Bronchial epithelial cell (primary cell): ENCODE measurements at regions not wholly inside any gene's neighbourhood (a gene's known extent, or its start where the extent isn't known, plus 50 kb on each side); places are given as distances from the start of the nearest gene placed in this dataset.
"Not testable (repeated sequence)": the region's sequence is repeated elsewhere in the genome, so short reads cannot be mapped to it uniquely, and the experiment has no call there.

Source experiments
- DNase-seq: peaks from one replicate; pipeline ENCODE4 v3.0.0-alpha.2; 2010; ENCODE audit warnings: low read depth
- FAIRE-seq: peaks from 2 replicates; lab custom pipeline; 2011; peaks lifted over from hg19 to GRCh38; lab: Jason Lieb, UNC
- H3K27me3 ChIP-seq: 2 replicates; pipeline ENCODE4 v1.5.1; 2011; ENCODE audit warnings: low read length; ENCODE audit not compliant: control insufficient read depth, insufficient read depth
- H3K36me3 ChIP-seq: 2 replicates; pipeline ENCODE4 v1.5.1; 2011; ENCODE audit warnings: low read length; ENCODE audit not compliant: control insufficient read depth, insufficient read depth
- H3K4me3 ChIP-seq: 2 replicates; pipeline ENCODE4 v1.5.1; 2011; ENCODE audit warnings: mild to moderate bottlenecking, low read depth, low read length, control low read depth
- TF ChIP-seq, protein P1 (sequence below): IDR thresholded peaks from 2 replicates; pipeline ENCODE4 v1.5.1; 2011; ENCODE audit warnings: mild to moderate bottlenecking, moderate library complexity, low read length, control low read depth, inconsistent platforms; ENCODE audit not compliant: insufficient read depth, severe bottlenecking

DNA sequence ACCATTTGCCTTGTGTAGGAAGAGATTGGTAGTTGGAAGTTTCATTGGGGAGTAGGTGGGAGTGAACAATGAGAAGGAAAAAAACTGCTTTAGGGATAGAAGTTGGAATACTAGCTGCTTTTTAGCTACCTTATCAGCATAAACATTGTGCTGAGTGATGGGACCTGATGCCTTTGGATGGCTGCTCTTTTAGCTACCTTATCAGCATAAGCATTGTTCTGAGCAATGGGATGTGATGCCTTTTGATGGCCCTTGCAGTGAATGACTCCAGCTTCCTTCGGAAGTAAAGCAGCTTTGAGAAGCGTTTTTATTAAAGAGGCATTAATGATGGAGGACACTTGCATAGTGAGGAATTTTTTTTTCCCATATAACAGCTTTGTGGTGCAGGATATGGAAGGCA is 168.2 kb upstream of the NLGN4Y start:
- Histone ChIP-seq H3K4me3 (no peak overlapping the region), H3K27me3 (no peaks in the 10 kb centered on the region), H3K36me3 (no peaks in the 10 kb centered on the region)
- TF ChIP-seq, protein P1, sequence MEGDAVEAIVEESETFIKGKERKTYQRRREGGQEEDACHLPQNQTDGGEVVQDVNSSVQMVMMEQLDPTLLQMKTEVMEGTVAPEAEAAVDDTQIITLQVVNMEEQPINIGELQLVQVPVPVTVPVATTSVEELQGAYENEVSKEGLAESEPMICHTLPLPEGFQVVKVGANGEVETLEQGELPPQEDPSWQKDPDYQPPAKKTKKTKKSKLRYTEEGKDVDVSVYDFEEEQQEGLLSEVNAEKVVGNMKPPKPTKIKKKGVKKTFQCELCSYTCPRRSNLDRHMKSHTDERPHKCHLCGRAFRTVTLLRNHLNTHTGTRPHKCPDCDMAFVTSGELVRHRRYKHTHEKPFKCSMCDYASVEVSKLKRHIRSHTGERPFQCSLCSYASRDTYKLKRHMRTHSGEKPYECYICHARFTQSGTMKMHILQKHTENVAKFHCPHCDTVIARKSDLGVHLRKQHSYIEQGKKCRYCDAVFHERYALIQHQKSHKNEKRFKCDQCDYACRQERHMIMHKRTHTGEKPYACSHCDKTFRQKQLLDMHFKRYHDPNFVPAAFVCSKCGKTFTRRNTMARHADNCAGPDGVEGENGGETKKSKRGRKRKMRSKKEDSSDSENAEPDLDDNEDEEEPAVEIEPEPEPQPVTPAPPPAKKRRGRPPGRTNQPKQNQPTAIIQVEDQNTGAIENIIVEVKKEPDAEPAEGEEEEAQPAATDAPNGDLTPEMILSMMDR = no peak
- no peak for FAIRE-seq
- no peak for DNase-seq

- FAIRE-seq (no peak), DNase-seq (peak; percentile 36)
These were observed 163.4 kb upstream of the NLGN4Y start for GRCh38 chrY:14360748-14361500.

DNA sequence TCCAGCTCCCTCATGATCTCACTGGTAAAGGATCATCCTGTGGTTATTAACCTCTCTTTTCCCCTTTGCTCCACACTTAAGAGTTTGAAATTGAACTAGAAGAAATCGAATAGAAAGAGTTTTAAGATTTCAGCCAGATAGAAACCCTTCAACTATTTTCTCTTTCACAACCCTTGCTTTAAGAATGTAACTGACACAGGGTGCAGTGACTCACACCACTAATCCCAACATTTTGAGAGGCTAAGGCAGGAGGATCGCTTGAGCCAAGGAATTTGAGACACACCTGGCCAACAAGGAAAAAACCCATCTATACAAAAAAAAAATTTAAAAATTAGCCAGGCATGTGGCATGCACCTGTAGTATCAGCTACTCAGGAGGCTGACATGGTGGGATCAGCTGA is 150.7 kb upstream of the NLGN4Y start:
- TF ChIP-seq, protein P1 = no peak
- FAIRE-seq (no peak), DNase-seq (no peak)
- Histone ChIP-seq H3K27me3 (no peaks in the 10 kb centered on the region), H3K4me3 (no peak overlapping the region), H3K36me3 (no peaks in the 10 kb centered on the region)

More at GRCh38 chrY:14360748-14361500, 163.4 kb upstream of the NLGN4Y start:
- Histone ChIP-seq H3K27me3 (no peaks in the 10 kb centered on the region), H3K36me3 (no peaks in the 10 kb centered on the region), H3K4me3 (no peak overlapping the region)
- TF ChIP-seq, protein P1 = no peak

DNA sequence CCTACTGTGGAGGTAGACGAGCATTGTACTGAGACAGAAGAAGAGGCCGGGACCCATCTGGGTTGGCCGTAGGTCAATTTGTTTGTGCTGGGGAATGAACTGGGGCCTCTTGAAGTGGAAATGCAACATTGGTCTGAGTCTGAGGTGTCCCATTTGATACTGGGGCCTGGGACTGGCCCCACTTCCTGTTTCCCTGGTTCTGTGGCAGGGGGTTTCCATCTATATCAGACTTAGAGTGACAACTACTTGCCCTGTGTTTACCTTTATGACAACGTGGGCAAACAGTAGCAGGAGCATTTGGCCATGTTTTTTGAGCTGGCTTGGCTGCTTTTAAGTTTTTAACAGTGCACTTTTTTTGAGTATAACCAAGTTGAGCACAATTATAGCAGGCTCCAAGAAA is 146.1 kb upstream of the NLGN4Y start:
- Histone ChIP-seq H3K36me3 (no peaks in the 10 kb centered on the region), H3K4me3 (no peak overlapping the region), H3K27me3 (no peaks in the 10 kb centered on the region)
- no peak for DNase-seq
- FAIRE-seq = no peak
- TF ChIP-seq, protein P1 = no peak

DNA sequence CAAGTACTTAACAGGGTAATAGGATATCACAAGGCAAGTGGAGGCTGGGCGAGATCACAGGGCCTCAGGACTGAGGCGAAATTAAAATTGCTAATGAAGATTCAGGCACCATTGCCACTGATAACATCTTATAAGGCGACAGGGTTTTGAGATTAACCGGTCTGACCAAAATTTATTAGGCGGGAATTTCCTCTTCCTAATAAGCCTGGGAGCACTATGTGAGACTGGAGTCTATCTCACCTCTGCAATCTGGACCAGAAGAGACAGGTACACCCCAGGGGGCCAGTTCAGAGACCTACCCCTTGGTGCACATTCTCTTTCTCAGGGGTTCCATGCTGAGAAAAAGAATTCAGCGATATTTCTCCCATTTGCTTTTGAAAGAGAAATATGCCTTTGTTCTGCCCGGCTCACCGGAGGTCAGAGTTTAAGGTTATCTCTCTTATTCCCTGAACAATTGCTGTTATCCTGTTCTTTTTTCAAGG is 113.7 kb upstream of the NLGN4Y start:
- FAIRE-seq, DNase-seq, H3K36me3 ChIP-seq, H3K4me3 ChIP-seq, H3K27me3 ChIP-seq: not testable (repeated sequence)

- TF ChIP-seq, protein P1 = no peak
- no peak for DNase-seq
- FAIRE-seq = no peak
- Histone ChIP-seq H3K4me3 (no peak overlapping the region), H3K27me3 (no peaks in the 10 kb centered on the region), H3K36me3 (no peaks in the 10 kb centered on the region)
These were observed 113.0 kb upstream of the NLGN4Y start for GRCh38 chrY:14411334-14411733.
